T-helper 1 cell treated with Interleukin-12 subunit alpha and Interleukin-12 subunit beta and Interleukin-4 antibody, amounts not matched to agents 30 μg/mL and 1 μg/mL, for 36 hours (primary cell): ENCODE measurements at regions not wholly inside any gene's neighbourhood (a gene's known extent, or its start where the extent isn't known, plus 50 kb on each side); places are given as distances from the start of the nearest gene placed in this dataset.
"Not testable (repeated sequence)": the region's sequence is repeated elsewhere in the genome, so short reads cannot be mapped to it uniquely, and the experiment has no call there.

Experiments
- H3K27ac Mint-ChIP-seq: one replicate; pipeline ENCODE4 v1.8.0; 2021; ENCODE audit warnings: mild to moderate bottlenecking, mixed read lengths
- H3K27me3 Mint-ChIP-seq: one replicate; pipeline ENCODE4 v1.8.0; 2021; ENCODE audit warnings: low read depth, mixed read lengths
- H3K36me3 Mint-ChIP-seq: one replicate; pipeline ENCODE4 v1.8.0; 2021; ENCODE audit warnings: low read depth, mixed read lengths
- H3K4me1 Mint-ChIP-seq: one replicate; pipeline ENCODE4 v1.8.0; 2021; ENCODE audit warnings: low read depth, mixed read lengths
- H3K4me3 Mint-ChIP-seq: one replicate; pipeline ENCODE4 v1.8.0; 2021; ENCODE audit warnings: mild to moderate bottlenecking, moderate library complexity, mixed read lengths
- H3K9me3 Mint-ChIP-seq: one replicate; pipeline ENCODE4 v1.8.0; 2021; ENCODE audit warnings: mixed read lengths

DNA sequence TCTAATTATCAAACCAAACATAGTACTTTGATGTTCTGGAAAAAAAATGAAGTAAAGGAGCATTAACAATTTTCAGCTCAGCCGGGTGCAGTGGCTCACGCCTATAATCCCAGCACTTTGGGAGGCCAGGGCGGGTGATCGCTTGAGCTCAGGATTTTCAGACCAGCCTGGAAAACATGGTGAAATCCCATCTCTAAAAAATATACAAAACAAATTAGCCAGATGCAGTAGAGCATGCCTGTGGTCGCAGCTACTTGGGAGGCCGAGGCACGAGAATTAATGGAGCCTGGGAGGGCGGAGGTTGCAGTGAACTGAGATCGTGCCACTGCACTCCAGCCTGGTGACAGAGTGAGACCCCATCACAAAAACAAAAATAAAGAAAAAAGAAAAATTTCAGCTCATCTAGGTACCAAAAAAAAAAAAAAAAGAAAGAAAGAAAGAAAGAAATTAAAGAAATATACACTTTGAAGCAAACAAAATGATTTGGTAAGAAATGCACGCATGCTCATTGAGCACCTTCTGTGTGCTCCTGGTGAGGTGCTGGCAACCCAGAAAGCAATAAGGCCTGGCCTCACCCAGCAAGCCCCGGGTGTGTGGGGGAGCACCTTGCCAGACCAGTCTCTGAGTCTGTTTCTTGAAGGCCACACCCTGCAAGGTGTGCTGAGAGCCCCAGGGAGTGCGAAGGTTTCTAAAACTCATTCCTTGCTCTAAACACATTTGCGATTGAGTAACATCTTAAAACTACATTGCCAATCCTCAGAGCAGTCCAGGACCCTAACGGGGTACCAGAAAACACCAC lies 133.5 kb downstream of the TFCP2L1 start:
- no peaks in the 10 kb centered on the region for H3K9me3 Mint-ChIP-seq
- H3K4me3 Mint-ChIP-seq = no peak overlapping the region
- no peak overlapping the region for H3K27ac Mint-ChIP-seq
- H3K27me3 Mint-ChIP-seq = no peaks in the 10 kb centered on the region
- H3K4me1 Mint-ChIP-seq = no peaks in the 10 kb centered on the region
- H3K36me3 Mint-ChIP-seq = no peaks in the 10 kb centered on the region

GRCh38 chr2:121152861-121153260 lies 132.1 kb downstream of the TFCP2L1 start:
- Mint-ChIP-seq H3K4me1 (no peaks in the 10 kb centered on the region), H3K27ac (no peak overlapping the region), H3K36me3 (no peaks in the 10 kb centered on the region), H3K27me3 (no peaks in the 10 kb centered on the region), H3K4me3 (no peak overlapping the region), H3K9me3 (peaks cover 12% of the 10 kb centered on the region)

- Mint-ChIP-seq H3K27ac (no peak overlapping the region), H3K9me3 (peaks cover 17% of the 10 kb centered on the region), H3K27me3 (no peaks in the 10 kb centered on the region), H3K36me3 (no peaks in the 10 kb centered on the region), H3K4me3 (no peak overlapping the region), H3K4me1 (no peaks in the 10 kb centered on the region)
Observed at GRCh38 chr2:121153516-121153915, 131.5 kb downstream of the TFCP2L1 start.

GRCh38 chr2:121155502-121156056 lies 129.4 kb downstream of the TFCP2L1 start:
- peaks cover 23% of the 10 kb centered on the region for H3K9me3 Mint-ChIP-seq
- no peak overlapping the region for H3K4me3 Mint-ChIP-seq
- no peaks in the 10 kb centered on the region for H3K27me3 Mint-ChIP-seq
- no peaks in the 10 kb centered on the region for H3K4me1 Mint-ChIP-seq
- H3K27ac Mint-ChIP-seq = no peak overlapping the region
- H3K36me3 Mint-ChIP-seq = no peaks in the 10 kb centered on the region

- not testable (repeated sequence) for H3K36me3 Mint-ChIP-seq, H3K4me3 Mint-ChIP-seq, H3K4me1 Mint-ChIP-seq, H3K27ac Mint-ChIP-seq, H3K27me3 Mint-ChIP-seq
- peaks cover 28% of the 10 kb centered on the region for H3K9me3 Mint-ChIP-seq
Observed at GRCh38 chr2:121157481-121157880, 127.5 kb downstream of the TFCP2L1 start.

GRCh38 chr2:121159291-121160071 lies 125.5 kb downstream of the TFCP2L1 start:
- H3K9me3 Mint-ChIP-seq = peaks cover 33% of the 10 kb centered on the region
- H3K4me3 Mint-ChIP-seq = no peak overlapping the region
- H3K27ac Mint-ChIP-seq = no peak overlapping the region
- H3K36me3 Mint-ChIP-seq = no peaks in the 10 kb centered on the region
- H3K27me3 Mint-ChIP-seq = no peaks in the 10 kb centered on the region
- no peaks in the 10 kb centered on the region for H3K4me1 Mint-ChIP-seq

GRCh38 chr2:121160366-121160765 lies 124.6 kb downstream of the TFCP2L1 start:
- Mint-ChIP-seq H3K36me3 (no peaks in the 10 kb centered on the region), H3K27ac (no peak overlapping the region), H3K9me3 (peaks cover 33% of the 10 kb centered on the region), H3K27me3 (no peaks in the 10 kb centered on the region), H3K4me1 (no peaks in the 10 kb centered on the region), H3K4me3 (no peak overlapping the region)

DNA sequence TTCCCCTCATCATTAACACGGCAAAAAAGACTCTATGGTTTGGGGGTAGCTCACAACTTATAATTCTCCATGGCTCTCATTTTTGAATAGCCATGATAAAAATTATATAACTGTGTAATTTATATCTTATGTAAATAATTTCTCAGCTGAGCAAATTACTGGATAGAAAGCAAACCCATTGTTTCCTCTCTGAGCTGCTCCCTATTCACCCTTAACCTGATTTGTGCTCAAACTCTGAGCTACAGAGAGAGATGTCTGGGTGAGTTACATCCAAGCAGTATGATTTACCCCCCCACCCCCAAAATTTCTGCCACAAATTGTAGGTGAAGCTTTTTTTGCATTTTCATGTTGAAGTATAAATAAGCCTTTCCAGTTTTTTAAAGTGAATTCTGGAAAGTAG lies 123.7 kb downstream of the TFCP2L1 start:
- H3K36me3 Mint-ChIP-seq = no peaks in the 10 kb centered on the region
- H3K27me3 Mint-ChIP-seq = no peaks in the 10 kb centered on the region
- no peak overlapping the region for H3K27ac Mint-ChIP-seq
- no peak overlapping the region for H3K4me3 Mint-ChIP-seq
- H3K9me3 Mint-ChIP-seq = peaks cover 33% of the 10 kb centered on the region
- no peaks in the 10 kb centered on the region for H3K4me1 Mint-ChIP-seq

- H3K9me3 Mint-ChIP-seq = peaks cover 21% of the 10 kb centered on the region
- H3K27me3 Mint-ChIP-seq = no peaks in the 10 kb centered on the region
- no peak overlapping the region for H3K4me3 Mint-ChIP-seq
- H3K27ac Mint-ChIP-seq = no peak overlapping the region
- H3K36me3 Mint-ChIP-seq = no peaks in the 10 kb centered on the region
- H3K4me1 Mint-ChIP-seq = no peaks in the 10 kb centered on the region
Observed at GRCh38 chr2:121162893-121163292, 122.1 kb downstream of the TFCP2L1 start.

DNA sequence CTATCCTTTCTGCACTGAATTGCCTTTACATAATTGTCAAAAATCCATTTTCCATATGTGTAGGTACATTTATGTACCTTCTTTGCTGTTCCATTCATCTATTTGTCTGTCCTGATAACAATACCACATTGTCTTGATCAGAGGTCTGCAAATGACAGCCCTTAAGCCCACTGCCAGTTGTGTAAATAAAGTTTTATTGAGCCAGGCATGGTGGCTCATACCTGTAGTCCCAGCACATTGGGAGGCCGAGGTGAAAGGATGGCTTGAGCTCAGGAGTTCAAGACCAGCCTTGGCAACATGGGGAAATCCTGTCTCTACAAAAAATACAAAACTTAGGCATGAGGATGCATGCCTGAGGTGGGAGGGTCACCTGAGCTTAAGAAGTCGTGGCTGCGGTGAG lies 121.0 kb downstream of the TFCP2L1 start:
- Mint-ChIP-seq H3K27ac (no peak overlapping the region), H3K36me3 (no peaks in the 10 kb centered on the region), H3K4me1 (no peaks in the 10 kb centered on the region), H3K4me3 (no peak overlapping the region), H3K27me3 (no peaks in the 10 kb centered on the region), H3K9me3 (peaks cover 10% of the 10 kb centered on the region)

- no peak overlapping the region for H3K4me3 Mint-ChIP-seq
- no peaks in the 10 kb centered on the region for H3K36me3 Mint-ChIP-seq
- H3K27ac Mint-ChIP-seq = no peak overlapping the region
- no peaks in the 10 kb centered on the region for H3K4me1 Mint-ChIP-seq
- H3K27me3 Mint-ChIP-seq = no peaks in the 10 kb centered on the region
- peaks cover 10% of the 10 kb centered on the region for H3K9me3 Mint-ChIP-seq
Observed at GRCh38 chr2:121165038-121165542, 119.9 kb downstream of the TFCP2L1 start.
